ENCODE measurements at regions not wholly inside any gene's neighbourhood (a gene's known extent, or its start where the extent isn't known, plus 50 kb on each side); places are given as distances from the start of the nearest gene placed in this dataset.

DNA sequence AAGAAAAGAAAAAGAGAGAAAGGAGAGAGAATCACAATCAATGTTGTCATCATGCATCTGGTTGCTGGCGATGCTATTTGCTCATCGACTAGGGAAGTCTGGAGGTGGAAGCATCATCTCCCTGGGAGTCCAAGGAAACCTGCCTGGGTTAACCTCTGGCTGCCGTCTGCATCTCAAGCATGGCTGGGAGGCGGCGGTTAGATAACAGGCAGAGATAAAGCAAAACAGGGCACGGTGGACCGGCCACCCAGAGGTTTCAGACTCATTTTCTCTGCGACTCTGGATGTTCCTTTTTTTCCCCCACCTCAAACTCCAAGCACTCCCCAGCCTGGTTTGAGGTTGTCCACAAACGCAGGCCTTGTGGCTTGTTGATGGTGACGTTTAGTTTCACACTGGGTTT, 161.2 kb downstream of the ENGASE start:
- Histone ChIP-seq H3K36me3 (ENCODE audit: control insufficient read depth, insufficient read depth, low read length) (no peaks in the 10 kb centered on the region), H3K27ac (ENCODE audit: low read length) (no peak overlapping the region), H3K4me1 (ENCODE audit: control insufficient read depth, insufficient read depth, low read length) (no peaks in the 10 kb centered on the region), H3K27me3 (ENCODE audit: control insufficient read depth, insufficient read depth, low read length) (peaks cover 12% of the 10 kb centered on the region), H3K4me3 (ENCODE audit: low read depth in 2 of 2, low read length in 2 of 2) (no peak overlapping the region), H3K9me3 (ENCODE audit: control insufficient read depth, insufficient read depth, low read depth, low read length) (no peaks in the 10 kb centered on the region)
- ATAC-seq (no peak), DNase-seq (ENCODE audit: low read depth, low spot score) (no peak)
- BruUV-seq (replicated peaks): no TSS peak
- ChIA-PET CTCF (no interaction called here), POLR2A (no interaction called here)
- in situ Hi-C loops (cut with HindIII; ENCODE audit: low pct_unique_long_range_greater_than_20kb, low sequenced_read_pairs): no loop called here
- TF ChIP-seq POLR2AphosphoS5 (IDR thresholded peaks at IDR 0.05; ENCODE audit: low read depth, low read length) (no peak), TCF7L2 (IDR thresholded peaks at IDR 0.05; ENCODE audit: low read depth, low read length) (no peak), SIN3A (IDR thresholded peaks at IDR 0.05; ENCODE audit: borderline replicate concordance, insufficient read depth, low read depth, low read length) (no peak)
- TF ChIP-seq, protein P1, sequence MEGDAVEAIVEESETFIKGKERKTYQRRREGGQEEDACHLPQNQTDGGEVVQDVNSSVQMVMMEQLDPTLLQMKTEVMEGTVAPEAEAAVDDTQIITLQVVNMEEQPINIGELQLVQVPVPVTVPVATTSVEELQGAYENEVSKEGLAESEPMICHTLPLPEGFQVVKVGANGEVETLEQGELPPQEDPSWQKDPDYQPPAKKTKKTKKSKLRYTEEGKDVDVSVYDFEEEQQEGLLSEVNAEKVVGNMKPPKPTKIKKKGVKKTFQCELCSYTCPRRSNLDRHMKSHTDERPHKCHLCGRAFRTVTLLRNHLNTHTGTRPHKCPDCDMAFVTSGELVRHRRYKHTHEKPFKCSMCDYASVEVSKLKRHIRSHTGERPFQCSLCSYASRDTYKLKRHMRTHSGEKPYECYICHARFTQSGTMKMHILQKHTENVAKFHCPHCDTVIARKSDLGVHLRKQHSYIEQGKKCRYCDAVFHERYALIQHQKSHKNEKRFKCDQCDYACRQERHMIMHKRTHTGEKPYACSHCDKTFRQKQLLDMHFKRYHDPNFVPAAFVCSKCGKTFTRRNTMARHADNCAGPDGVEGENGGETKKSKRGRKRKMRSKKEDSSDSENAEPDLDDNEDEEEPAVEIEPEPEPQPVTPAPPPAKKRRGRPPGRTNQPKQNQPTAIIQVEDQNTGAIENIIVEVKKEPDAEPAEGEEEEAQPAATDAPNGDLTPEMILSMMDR (IDR thresholded peaks at IDR 0.05): no peak
- TF ChIP-seq, protein P2, sequence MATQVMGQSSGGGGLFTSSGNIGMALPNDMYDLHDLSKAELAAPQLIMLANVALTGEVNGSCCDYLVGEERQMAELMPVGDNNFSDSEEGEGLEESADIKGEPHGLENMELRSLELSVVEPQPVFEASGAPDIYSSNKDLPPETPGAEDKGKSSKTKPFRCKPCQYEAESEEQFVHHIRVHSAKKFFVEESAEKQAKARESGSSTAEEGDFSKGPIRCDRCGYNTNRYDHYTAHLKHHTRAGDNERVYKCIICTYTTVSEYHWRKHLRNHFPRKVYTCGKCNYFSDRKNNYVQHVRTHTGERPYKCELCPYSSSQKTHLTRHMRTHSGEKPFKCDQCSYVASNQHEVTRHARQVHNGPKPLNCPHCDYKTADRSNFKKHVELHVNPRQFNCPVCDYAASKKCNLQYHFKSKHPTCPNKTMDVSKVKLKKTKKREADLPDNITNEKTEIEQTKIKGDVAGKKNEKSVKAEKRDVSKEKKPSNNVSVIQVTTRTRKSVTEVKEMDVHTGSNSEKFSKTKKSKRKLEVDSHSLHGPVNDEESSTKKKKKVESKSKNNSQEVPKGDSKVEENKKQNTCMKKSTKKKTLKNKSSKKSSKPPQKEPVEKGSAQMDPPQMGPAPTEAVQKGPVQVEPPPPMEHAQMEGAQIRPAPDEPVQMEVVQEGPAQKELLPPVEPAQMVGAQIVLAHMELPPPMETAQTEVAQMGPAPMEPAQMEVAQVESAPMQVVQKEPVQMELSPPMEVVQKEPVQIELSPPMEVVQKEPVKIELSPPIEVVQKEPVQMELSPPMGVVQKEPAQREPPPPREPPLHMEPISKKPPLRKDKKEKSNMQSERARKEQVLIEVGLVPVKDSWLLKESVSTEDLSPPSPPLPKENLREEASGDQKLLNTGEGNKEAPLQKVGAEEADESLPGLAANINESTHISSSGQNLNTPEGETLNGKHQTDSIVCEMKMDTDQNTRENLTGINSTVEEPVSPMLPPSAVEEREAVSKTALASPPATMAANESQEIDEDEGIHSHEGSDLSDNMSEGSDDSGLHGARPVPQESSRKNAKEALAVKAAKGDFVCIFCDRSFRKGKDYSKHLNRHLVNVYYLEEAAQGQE (IDR thresholded peaks at IDR 0.05; ENCODE audit: insufficient read depth in 1 of 2, low read depth in 2 of 2, low read length in 1 of 2): no peak
- intact Hi-C loops (cut with micrococcal nuclease; ENCODE audit: unreplicated experiment): no loop called here

DNA sequence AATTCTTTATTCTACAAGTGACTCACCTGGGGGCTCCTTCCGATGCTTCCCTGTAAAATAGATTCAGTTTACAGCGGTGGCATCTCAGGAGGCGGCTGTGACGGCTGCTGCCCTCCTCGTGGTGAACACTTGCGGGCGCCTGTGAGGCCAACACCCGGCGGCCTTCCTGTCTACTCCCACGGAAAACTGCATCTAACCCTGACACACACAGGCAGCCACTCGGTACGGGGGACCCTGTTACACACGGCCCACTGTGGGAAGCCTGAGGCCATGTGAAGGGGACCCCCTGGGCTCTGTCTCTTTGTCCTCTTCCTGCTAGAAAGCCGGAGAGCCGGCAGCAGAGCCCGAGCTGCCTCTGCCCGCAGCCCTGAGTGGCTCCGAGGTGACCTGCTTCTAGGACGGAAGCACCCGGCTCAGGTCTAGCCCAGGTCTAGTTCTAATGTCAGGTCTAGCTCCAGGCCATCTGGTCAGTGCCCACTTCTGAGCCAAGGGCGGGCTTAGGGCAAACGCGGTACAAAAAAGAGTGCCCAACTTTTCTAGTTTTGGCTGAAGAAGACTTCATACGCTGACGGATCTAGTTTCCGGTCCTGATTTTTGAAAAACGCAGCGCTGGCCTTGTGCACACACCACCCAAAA, 159.4 kb downstream of the ENGASE start:
- no peak for DNase-seq (ENCODE audit: low read depth, low spot score)
- in situ Hi-C loops (cut with HindIII; ENCODE audit: low pct_unique_long_range_greater_than_20kb, low sequenced_read_pairs) (no loop called here), intact Hi-C loops (cut with micrococcal nuclease; ENCODE audit: unreplicated experiment) (no loop called here)
- Histone ChIP-seq H3K27ac (ENCODE audit: low read length) (no peak overlapping the region), H3K4me3 (ENCODE audit: low read depth in 2 of 2, low read length in 2 of 2) (no peak overlapping the region), H3K36me3 (ENCODE audit: control insufficient read depth, insufficient read depth, low read length) (no peaks in the 10 kb centered on the region), H3K27me3 (ENCODE audit: control insufficient read depth, insufficient read depth, low read length) (peaks cover 4% of the 10 kb centered on the region; the same call in 1 of the 2 replicates), H3K4me1 (ENCODE audit: control insufficient read depth, insufficient read depth, low read length) (no peaks in the 10 kb centered on the region), H3K9me3 (ENCODE audit: control insufficient read depth, insufficient read depth, low read depth, low read length) (no peaks in the 10 kb centered on the region)
- BruUV-seq (replicated peaks): no TSS peak
- CTCF ChIA-PET: no interaction called here
- TF ChIP-seq, protein P1 (IDR thresholded peaks at IDR 0.05): no peak
- no peak for TF ChIP-seq SIN3A (IDR thresholded peaks at IDR 0.05; ENCODE audit: borderline replicate concordance, insufficient read depth, low read depth, low read length)
- TF ChIP-seq, protein P2 (IDR thresholded peaks at IDR 0.05; ENCODE audit: insufficient read depth in 1 of 2, low read depth in 2 of 2, low read length in 1 of 2): no peak
- no peak for ATAC-seq
- POLR2A ChIA-PET: no interaction called here
